ENCODE measurements at regions not wholly inside any gene's neighbourhood (a gene's known extent, or its start where the extent isn't known, plus 50 kb on each side); places are given as distances from the start of the nearest gene placed in this dataset.
"Not testable (repeated sequence)": the region's sequence is repeated elsewhere in the genome, so short reads cannot be mapped to it uniquely, and the experiment has no call there.

DNA sequence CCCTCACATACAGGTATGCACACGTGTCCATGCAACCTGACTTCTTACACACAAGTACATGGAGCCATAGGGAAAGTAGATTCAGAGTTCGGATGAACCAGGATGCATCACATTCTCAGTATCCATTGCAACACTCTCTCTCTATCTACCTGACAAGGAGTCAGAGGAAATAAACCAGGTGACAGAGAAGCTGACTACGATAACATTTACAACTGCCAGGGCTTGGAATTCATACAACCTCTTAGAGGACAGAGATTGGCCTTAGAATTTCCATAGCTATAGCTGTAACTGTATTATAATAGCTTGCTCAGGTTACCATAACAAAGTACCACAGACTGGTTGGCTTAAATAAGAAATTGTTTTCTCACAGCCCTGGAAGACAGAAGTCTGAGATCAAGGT lies 116.9 kb upstream of the PALMD start:
- ATAC-seq (peak; percentile 81), DNase-seq (no peak)
- intact Hi-C loops (cut with micrococcal nuclease): no loop called here

DNA sequence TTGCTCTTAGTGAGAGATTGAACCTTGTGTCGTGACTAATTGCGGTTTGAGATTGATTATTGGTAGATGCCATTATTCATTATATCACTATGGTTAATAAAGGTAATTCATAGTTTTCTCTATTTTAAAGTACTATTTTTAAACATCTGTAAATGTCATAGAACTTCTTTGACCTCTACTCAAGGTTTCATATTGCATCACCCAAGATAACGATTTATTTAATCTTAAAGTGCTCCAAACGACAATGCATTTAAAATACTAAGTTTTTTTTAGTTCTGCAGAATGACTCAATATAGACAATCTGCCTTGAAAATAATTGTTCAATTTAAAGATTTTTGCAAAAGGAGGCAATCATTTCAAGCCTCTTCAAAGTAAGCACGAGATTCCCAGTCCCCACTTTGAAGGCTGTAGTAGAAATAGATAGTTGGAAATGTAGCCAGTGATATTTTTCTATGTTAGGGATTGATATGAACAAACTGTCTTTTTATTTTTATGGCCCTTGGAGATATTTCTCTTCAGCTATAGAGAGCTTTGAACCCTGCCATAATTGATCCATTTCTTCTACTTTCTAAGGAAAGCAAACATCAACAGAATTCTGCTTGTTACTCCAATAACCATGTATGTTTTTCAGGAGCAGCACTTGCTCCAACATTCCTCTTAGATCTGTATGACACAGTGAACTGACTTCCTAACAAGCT lies 114.2 kb upstream of the PALMD start:
- no peak for ATAC-seq
- intact Hi-C loops (cut with micrococcal nuclease): loop anchor here (10.0 kb wide), 1 partner anchor 113 kb away; the partner anchor contains the start of gene PALMD
- DNase-seq: no peak

DNA sequence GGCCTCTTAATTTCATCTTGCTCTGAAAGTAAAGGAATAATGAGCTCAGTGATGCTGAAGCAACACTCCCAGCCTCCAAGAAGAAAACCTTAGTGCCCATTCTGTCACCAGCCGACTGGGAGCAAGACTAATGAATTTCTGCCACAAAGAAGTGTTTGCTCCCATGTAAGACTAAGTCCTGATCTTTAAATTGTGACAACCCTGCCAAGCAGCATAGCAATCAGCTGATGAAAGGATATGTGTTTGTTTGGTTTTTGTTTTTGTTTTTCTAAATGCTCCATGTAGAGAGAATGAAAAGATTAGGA lies 113.7 kb upstream of the PALMD start:
- no peak for DNase-seq
- ATAC-seq: no peak
- intact Hi-C loops (cut with micrococcal nuclease): loop anchor here (10.0 kb wide), 1 partner anchor 113 kb away; the partner anchor contains the start of gene PALMD

DNA sequence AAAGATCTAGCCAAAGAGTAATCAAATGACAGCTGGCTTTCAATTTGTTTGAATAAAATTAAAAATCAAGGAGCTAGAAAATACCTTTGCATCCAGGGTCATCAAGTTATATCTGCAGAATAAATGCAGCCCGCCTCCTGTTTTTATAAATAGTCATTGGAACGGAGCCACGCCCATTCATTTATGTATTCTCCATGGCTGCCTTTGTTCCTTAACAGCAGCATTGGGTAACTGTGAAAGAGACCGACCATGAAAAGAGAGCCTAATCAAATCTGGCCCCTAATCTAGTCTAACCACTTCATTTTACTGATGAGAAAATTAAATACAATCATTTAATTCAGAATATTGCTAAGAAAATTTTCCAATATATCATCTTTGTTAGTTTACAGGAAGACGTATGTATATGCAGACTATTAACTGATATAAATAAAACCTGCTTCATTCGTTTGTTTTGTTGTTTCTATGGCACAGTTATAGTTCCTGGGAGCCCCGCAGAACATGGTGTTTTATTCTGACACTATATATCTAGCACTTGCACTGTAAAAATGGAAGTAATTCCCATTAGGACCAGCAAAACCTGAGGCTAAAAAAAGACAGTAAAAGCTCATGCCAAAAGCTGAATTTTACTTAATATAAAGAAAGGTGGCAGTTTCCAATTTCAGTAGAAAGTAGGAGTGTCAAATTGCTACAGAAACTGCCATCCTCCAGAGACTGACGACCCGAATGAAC lies 111.8 kb upstream of the PALMD start:
- DNase-seq (no peak), ATAC-seq (peak; percentile 70)
- intact Hi-C loops (cut with micrococcal nuclease): loop anchor here (10.0 kb wide), 1 partner anchor 111 kb away; the partner anchor contains the start of gene PALMD

DNA sequence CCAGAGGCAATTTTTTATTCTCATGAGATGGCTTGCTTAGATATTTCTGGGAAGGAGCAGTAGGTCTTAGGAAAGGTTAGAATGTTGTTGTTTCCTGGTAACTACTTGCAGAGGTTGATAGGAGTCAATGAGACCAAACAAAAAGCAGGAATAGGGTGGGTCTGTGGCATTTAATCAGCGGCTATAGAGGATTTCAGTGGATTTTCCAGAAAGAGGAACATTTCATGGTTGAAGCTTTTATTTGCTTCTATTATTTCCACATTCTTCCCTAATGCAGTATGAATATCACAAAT lies 111.3 kb upstream of the PALMD start:
- intact Hi-C loops (cut with micrococcal nuclease): loop anchor here (10.0 kb wide), 1 partner anchor 110 kb away; the partner anchor contains the start of gene PALMD
- ATAC-seq (peak; percentile 49), DNase-seq (no peak)

DNA sequence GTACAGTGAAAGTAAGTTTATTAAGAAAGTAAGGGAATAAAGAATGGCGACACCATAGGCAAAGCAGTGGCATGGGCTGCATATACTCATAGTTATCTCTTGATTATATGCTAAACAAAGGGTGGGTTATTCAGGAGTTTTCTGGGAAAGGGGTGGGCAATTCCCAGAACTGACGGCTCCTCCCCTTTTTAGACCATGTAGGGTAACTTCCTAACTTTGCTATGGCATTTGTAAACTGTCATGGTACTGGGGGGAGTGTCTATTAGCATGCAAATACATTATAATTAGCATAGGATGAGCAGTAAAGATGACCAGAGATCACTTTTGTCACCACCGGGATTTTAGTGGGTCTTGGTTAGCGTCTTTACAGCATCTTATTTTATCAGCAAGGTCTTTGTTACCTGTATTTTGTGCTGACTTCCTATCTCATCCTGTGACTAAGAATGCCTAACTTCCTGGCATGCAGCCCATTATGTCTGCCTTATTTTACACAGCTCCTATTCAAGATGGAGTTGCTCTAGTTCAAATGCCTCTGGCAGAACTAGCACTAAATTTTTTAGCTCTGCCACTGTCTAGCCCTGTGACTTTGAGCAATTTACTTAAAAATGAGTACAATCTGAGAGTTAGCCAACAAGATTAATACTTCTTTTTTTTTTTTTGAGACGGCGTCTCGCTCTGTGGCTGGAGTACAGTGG lies 110.3 kb upstream of the PALMD start:
- ATAC-seq: no peak
- no peak for DNase-seq
- intact Hi-C loops (cut with micrococcal nuclease): loop anchor here (10.0 kb wide), 1 partner anchor 109 kb away; the partner anchor contains the start of gene PALMD

DNA sequence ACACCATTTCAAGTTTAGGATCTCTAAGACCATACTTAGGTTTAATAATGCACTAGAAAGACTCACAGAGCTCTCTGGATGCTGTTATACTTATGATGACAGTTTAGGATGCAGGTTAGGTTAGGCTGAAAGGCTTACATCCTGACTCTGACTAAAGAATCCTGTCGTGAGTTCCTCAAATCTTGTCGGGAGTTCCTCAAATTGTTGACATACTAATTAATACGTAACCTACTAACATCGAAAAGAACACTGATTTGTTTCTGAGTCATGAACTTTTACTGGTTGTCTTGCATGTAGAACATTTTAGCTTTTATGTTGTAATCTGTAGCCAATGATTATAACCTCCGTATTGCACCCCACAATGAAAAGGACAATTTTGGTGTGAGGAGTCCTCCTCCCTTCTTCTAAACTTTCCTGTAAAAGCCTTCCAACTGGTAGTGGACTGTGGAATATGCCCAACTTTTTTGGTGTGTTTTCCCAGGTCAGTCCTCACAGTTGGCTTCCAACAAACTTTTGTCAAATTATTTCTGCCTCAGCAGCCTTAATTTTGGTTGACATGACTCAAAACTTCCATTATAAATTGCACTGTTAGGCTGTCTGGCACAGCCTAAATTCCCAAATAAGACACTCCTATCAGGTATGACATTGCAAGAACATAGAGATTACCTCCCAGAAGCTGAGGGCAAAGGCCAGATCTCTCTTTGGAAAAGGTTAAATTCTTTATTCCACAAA lies 107.9 kb upstream of the PALMD start:
- DNase-seq (no peak), ATAC-seq (no peak)
- intact Hi-C loops (cut with micrococcal nuclease): loop anchor here (10.0 kb wide), 1 partner anchor 107 kb away; the partner anchor contains the start of gene PALMD

DNA sequence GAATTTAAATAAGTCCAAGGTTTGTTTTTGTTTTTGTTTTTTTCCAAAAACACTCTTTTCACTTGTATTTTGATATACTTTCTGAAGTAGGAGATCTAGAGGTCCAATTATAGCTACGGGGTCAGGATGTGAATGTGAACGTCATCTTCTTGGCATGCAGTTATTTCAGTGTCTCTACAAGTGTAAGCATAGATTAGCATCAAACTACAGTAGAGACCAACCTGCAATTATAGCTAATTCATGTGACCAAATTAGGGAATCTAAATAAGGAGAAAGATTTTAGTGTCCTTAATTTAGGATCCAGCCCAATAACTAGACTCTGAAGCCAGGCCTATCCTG lies 107.3 kb upstream of the PALMD start:
- DNase-seq (no peak), ATAC-seq (no peak)
- intact Hi-C loops (cut with micrococcal nuclease): loop anchor here (10.0 kb wide), 1 partner anchor 106 kb away; the partner anchor contains the start of gene PALMD

DNA sequence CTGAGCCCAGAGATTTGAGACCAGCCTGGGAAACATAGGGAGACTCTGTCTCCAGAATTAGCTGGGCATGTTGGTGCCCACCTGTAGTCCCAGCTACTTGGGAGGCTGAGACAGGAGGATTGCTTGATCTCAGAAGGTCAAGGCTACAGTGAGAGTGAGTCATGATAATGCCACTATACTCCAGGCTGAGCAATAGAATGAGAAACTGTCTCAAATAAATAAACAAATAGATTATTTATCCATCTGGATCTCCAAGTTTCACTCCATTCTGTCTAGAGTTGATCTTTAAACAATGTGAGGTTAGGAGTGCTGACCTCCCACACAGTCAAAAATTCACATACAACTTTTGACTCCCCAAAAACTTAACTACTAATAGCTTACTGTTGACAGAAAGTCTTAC lies 106.8 kb upstream of the PALMD start:
- DNase-seq (no peak), ATAC-seq (no peak)
- intact Hi-C loops (cut with micrococcal nuclease): loop anchor here (10.0 kb wide), 1 partner anchor 106 kb away; the partner anchor contains the start of gene PALMD

DNA sequence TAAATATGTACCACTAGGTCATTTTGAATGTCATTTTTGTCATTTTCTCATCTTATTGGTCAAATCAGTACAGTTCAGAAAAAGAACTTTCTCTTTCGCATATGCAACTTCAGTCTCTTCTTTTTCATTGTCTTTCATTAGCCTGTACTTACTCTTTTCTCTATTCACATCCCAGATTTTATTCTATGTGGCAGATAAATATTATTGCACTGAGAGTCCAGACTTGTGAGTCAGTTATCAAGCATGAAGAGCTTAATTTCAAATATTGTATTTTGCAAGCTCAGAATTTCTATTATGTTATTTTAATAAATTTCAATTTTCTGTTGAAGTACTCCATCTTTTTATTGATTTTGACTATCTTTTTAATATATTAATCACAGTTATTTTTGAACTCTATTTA lies 105.2 kb upstream of the PALMD start:
- ATAC-seq (no peak), DNase-seq (no peak)
- intact Hi-C loops (cut with micrococcal nuclease): no loop called here

DNA sequence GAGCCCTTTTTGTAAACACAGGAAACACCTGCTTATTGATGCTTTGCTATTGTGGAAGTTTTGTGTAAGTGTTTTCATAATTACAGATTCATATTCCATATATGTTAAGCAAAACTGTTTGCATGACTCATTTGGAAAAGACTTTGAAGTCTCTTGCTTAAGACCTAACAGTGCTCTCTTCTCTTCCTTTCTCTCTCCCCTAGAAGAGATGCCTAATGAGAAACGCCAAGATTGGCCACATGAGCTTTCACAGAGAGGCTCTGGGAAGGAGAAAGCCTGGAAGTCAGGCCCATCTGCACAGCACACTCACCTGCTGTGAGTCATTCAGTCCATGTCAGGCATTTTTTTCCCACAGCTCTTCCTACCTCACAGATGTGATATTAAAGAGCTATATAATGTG lies 101.6 kb upstream of the PALMD start:
- intact Hi-C loops (cut with micrococcal nuclease): no loop called here
- DNase-seq (no peak), ATAC-seq (no peak)

DNA sequence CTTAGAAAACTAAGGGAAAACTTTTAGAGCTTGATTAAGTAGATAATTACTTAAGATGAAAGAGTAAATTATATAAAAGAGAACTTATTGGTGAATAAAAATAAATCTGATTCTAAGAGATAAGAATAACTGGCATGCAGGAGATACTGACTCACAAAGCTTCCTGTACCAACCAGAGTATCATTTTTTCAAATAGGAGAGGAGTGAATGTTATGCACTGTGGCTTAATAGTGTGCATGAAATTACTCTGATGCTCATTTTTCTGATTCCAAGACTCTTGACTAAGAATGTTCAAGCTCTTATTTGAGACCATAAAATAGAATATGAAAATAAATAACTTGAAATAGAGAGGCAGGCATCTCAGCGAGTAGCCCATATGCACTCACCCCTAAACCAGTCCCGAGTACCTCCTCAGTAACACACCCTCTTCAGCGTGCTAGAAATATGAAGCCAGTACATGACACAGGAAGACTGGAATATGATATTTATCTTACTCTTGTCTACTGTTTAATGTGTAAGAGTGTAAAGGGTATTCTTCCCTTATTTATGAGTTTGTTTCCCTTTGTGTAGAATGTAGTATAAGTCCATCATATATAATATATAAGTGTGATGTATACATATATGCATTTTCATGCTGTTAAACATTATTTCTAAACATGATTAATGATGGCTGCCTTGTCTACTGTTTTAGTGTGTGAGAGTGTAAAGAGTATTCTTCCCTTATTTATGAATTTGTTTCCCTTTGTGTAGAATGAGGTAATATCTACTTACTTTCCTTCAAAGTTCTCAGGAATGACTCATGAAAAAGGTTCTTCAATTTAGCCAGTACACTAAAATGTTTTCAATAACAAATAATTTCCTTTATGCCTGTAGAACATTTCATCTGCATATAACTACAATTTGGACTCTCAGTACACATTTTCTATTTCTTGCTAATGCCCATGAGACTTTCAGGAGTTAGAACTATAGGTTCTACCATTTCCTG lies 99.2 kb upstream of the PALMD start:
- ATAC-seq (no peak), DNase-seq (no peak)
- intact Hi-C loops (cut with micrococcal nuclease): no loop called here

DNA sequence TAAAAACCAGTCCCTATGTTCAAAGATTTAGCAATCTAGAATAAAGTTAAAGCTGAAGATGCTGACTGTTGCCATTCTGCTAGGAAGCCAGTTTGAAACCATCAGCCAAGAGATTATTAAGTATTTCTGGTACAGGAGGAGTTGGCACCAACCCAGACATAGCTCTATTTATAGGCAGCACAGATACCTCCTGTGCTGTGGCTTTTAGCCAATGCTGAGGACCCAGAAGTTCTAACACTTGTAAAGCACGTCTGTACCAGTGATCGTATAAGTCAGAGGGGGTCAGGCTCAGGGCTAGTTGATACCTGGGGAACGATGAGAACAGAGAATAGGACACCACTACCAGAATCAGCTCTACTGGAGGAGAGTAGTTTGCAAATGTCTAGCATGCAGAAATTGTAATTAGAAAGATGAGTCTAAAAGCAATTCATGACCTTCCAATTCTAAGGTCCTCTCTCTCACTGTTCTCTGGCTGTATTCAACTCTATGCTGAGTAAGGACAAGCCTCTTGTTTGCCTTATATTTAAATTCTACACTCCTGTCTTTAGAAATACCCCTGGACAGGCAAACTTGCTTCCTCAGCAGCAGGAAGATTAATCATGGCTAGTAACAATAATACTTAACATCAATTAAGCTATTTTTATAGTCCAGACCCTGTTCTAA lies 96.8 kb upstream of the PALMD start:
- ATAC-seq: peak; percentile 100
- DNase-seq: no peak
- intact Hi-C loops (cut with micrococcal nuclease): no loop called here

DNA sequence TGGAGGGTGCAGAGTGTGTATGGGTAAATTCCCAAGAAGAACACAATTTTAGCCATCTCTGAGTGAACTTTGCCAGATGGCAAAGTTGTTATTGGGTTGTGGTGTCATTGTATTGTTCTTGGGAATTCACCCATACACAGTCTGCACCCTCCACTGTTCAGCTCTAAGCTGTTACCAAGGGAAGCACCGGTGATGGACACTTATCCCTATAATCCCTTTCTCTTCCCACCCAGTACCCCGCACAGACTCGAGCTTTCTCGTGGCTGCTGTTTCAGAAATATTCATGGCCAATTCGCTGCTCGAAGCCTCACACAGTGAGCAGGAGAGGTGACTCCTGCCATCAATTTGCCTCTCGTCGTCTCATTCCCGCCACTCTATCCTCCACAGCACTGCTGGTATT lies 95.7 kb upstream of the PALMD start:
- ATAC-seq: no peak

DNA sequence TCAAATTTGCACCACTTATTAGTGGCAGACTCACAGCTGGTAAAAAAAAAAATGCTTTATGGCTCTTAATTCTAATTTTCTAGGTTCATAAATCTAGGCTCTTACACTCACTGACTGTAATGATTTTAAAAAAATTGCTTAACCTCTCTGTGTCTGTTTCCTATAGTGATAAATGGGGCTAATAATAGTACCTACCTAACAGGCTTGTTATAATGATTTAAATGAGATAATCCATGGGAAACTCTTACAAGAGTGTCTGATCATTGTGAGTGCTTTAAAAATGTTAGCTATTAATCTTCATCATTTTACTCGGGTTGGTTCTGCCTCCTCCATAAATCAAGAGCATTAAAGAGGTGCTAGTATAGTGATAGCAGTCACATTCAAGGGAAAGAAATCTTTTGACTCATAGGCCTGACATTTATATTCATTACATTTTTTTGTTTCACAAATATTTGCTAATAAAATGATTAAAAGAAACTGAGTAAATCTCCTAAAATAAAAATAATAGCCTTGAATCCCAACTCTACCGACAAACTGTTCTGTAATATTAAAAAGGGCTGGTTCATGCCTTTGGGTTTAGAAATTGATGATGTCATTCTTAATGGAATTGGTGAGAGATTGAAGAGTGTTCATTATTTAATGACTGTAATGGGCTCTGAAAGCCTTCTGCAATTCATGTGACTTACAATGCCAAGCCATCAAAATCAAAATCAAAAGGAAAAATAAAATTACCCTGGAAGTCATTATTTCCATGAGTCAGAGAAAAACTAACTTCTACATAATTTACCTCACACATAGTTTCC lies 93.9 kb upstream of the PALMD start:
- ATAC-seq (no peak), DNase-seq (no peak)
- intact Hi-C loops (cut with micrococcal nuclease): no loop called here

More for the DNA sequence above, 95.7 kb upstream of the PALMD start:
- intact Hi-C loops (cut with micrococcal nuclease): no loop called here
- DNase-seq: no peak

DNA sequence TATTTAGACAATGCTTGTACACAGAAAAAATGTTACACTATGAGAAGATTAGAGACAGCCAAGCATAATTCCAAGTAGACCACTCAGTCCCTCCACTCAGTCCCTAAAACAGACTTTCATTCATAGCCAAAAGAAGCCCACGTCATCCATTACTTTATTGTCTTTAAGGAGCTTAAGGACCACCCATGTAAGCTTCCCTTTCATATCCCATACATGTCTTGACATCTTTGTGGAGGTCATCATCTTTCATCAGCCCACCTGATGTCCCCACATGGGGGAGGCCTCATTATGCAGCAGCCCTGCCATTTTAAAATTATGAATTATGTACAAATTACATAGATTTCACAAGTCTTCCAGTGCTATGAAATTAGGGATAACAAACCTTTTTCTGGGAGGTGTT lies 92.6 kb upstream of the PALMD start:
- ATAC-seq (no peak), DNase-seq (no peak)
- intact Hi-C loops (cut with micrococcal nuclease): no loop called here

DNA sequence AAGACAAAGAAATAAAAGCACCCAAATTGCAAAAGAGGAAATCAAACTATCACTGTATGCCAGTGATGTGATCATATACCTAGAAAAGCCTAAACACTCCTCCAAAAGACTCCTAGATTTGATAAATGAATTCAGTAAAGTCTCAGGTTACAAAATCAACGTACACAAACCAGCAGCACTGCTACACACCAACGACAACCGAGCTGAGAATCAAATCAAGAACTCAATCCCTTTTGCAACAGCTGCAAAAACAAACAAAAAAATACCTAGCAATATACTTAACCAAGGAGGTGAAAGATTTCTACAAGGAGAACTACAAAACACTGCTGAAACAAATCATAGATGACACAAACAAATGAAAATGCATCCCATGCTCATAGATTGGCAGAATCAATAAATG lies 92.1 kb upstream of the PALMD start:
- ATAC-seq; DNase-seq; intact Hi-C loops (cut with micrococcal nuclease): not testable (repeated sequence)
